GM12878 (cell line): ENCODE measurements at regions not wholly inside any gene's neighbourhood (a gene's known extent, or its start where the extent isn't known, plus 50 kb on each side); places are given as distances from the start of the nearest gene placed in this dataset.

ENCODE experiments used
- ATAC-seq: fragments of 200-7000 bp; cut with Tn5 transposase; 3 replicates; pipeline ENCODE4 v1.9.1; 2020; ENCODE audit warnings: mild to moderate bottlenecking, moderate library complexity
- BruUV-seq: library from RNA; stranded (reverse); fragments of 400-500 nt; replicated peaks from 2 replicates; lab custom pipeline; 2021; lab: Mats Ljungman, UMichigan
- CTCF ChIA-PET: fragments of 300-600 bp; sonication (Branson Sonifier 250); formaldehyde crosslinking; extraction: SDS; loops from one replicate; lab custom pipeline; 2021; ENCODE audit warnings: inconsistent platforms; lab: Yijun Ruan, JAX
- POLR2A ChIA-PET: fragments of 350-600 bp; formaldehyde crosslinking; extraction: SDS; loops from one replicate; lab custom pipeline; 2021; ENCODE audit warnings: inconsistent platforms; lab: Charles Lee
- RAD21 ChIA-PET: fragments of 300-600 bp; sonication (Branson Sonifier 250); formaldehyde crosslinking; loops from one replicate; lab custom pipeline; 2023; ENCODE audit warnings: antibody characterized with exemption; ENCODE audit not compliant: unreplicated experiment; lab: Charles Lee
- SMC1A ChIA-PET: fragments of 300-600 bp; sonication (Branson Sonifier 250); formaldehyde crosslinking; loops from one replicate; lab custom pipeline; 2023; ENCODE audit not compliant: unreplicated experiment, uncharacterized antibody; lab: Charles Lee
- DNase-seq: peaks from one replicate; pipeline ENCODE4 v3.0.0-alpha.2; 2011; ENCODE audit warnings: low read depth, low spot score
- FAIRE-seq: peaks from 3 replicates; lab custom pipeline; 2011; peaks lifted over from hg19 to GRCh38; lab: Jason Lieb, UNC
- H2AFZ ChIP-seq: 2 replicates; pipeline ENCODE4 v1.6.0; 2011; ENCODE audit warnings: low read depth, low read length, control low read depth; ENCODE audit not compliant: control insufficient read depth
- H3K27ac ChIP-seq: 2 replicates; pipeline ENCODE4 v1.5.1; 2011; ENCODE audit warnings: control low read depth; ENCODE audit not compliant: control insufficient read depth, insufficient read depth
- H3K27me3 ChIP-seq, 2 experiments: replicated peaks in 1 of 2; 2 replicates each; pipeline versions ENCODE4 v1.6.0 to v1.6.1; 2011; ENCODE audit warnings: low read length in 1 of 2; ENCODE audit not compliant: control insufficient read depth in 2 of 2, insufficient read depth in 2 of 2
- H3K36me3 ChIP-seq, 2 experiments: 2 replicates each; pipeline ENCODE4 v1.5.1; 2011; ENCODE audit warnings: low read length in 1 of 2; ENCODE audit not compliant: control insufficient read depth in 2 of 2, insufficient read depth in 2 of 2
- H3K4me1 ChIP-seq: 2 replicates; pipeline ENCODE4 v1.6.1; 2011; ENCODE audit warnings: mild to moderate bottlenecking, low read length, moderate library complexity, mixed read lengths; ENCODE audit not compliant: control insufficient read depth, insufficient read depth
- H3K4me2 ChIP-seq: 2 replicates; pipeline ENCODE4 v1.6.0; 2011; ENCODE audit warnings: control low read depth; ENCODE audit not compliant: control insufficient read depth, insufficient read depth
- H3K4me3 ChIP-seq: fragments of 200-600 bp; sonication (generic); 2 replicates; pipeline ENCODE4 v1.5.1; 2016
- H3K79me2 ChIP-seq: 2 replicates; pipeline ENCODE4 v1.6.0; 2011; ENCODE audit warnings: low read length; ENCODE audit not compliant: control insufficient read depth, insufficient read depth
- H3K9ac ChIP-seq: 2 replicates; pipeline ENCODE4 v1.8.0; 2011; ENCODE audit warnings: low read length, control low read depth, mixed read lengths; ENCODE audit not compliant: control insufficient read depth, insufficient read depth
- H3K9me3 ChIP-seq: replicated peaks from 3 replicates; pipeline ENCODE4 v1.5.1; 2011; ENCODE audit warnings: mild to moderate bottlenecking, low read length; ENCODE audit not compliant: control insufficient read depth, insufficient read depth
- H4K20me1 ChIP-seq: 2 replicates; pipeline ENCODE4 v1.6.0; 2011; ENCODE audit not compliant: control insufficient read depth, insufficient read depth
- BCL11A ChIP-seq: IDR thresholded peaks from 2 replicates; pipeline ENCODE4 v1.6.1; 2011; ENCODE audit warnings: low read depth, low read length
- BMI1 ChIP-seq: fragments of 450-650 bp; IDR thresholded peaks from 2 replicates; pipeline ENCODE4 v1.6.1; 2016; ENCODE audit warnings: mild to moderate bottlenecking, moderate library complexity, borderline replicate concordance
- CHD4 ChIP-seq: fragments of 200-600 bp; sonication (generic); IDR thresholded peaks from 2 replicates; pipeline ENCODE4 v1.6.1; 2016; ENCODE audit warnings: mild to moderate bottlenecking
- ESRRA ChIP-seq: IDR thresholded peaks from 2 replicates; pipeline ENCODE4 v1.6.1; 2012; ENCODE audit warnings: mild to moderate bottlenecking, low read length, improper control_type of control experiment
- MXI1 ChIP-seq: fragments of 150-350 bp; IDR thresholded peaks from 2 replicates; pipeline ENCODE4 v1.6.1; 2011; ENCODE audit warnings: low read depth, mild to moderate bottlenecking, inconsistent platforms, low read length, improper control_type of control experiment
- MYC ChIP-seq: IDR thresholded peaks from 2 replicates; pipeline ENCODE4 v1.6.1; 2011; ENCODE audit warnings: mild to moderate bottlenecking, low read length, moderate library complexity, inconsistent platforms; ENCODE audit not compliant: insufficient read depth, insufficient replicate concordance, insufficient read length, severe bottlenecking
- NR2F1 ChIP-seq: fragments of 450-650 bp; conservative IDR thresholded peaks from 2 replicates; pipeline ENCODE4 v1.6.1; 2017; ENCODE audit warnings: mild to moderate bottlenecking
- SIX5 ChIP-seq: IDR thresholded peaks from 2 replicates; pipeline ENCODE4 v1.6.1; 2011; ENCODE audit warnings: mild to moderate bottlenecking, low read depth, low read length, moderate library complexity; ENCODE audit not compliant: severe bottlenecking
- ZNF217 ChIP-seq: fragments of 450-650 bp; IDR thresholded peaks from 2 replicates; pipeline ENCODE4 v1.6.1; 2017; ENCODE audit warnings: antibody characterized with exemption, mild to moderate bottlenecking
- WGBS: methylation state at CpG from one replicate; pipeline ENCODE4 v1.1.6; 2016; ENCODE audit warnings: low lambda C conversion rate; ENCODE audit not compliant: insufficient replicate concordance, insufficient coverage; ENCODE audit errors: missing lambda C conversion rate; 5-methylcytosine and 5-hydroxymethylcytosine counted together
- in situ Hi-C: fragments of 300-500 bp; cut with MboI; formaldehyde crosslinking; loops from 9 replicates; pipeline ENCODE4 v1.14.3; 2018; ENCODE audit warnings: mixed read lengths
- intact Hi-C: fragments of 100-400 bp; cut with micrococcal nuclease; formaldehyde crosslinking; loops from one replicate; pipeline ENCODE4 v1.14.2; 2022; ENCODE audit not compliant: unreplicated experiment
- TF ChIP-seq, protein P1 (sequence below): IDR thresholded peaks from 2 replicates; pipeline ENCODE4 v1.6.1; 2011; ENCODE audit warnings: borderline replicate concordance, low read depth, mild to moderate bottlenecking, moderate library complexity, mixed read lengths, low read length; ENCODE audit not compliant: insufficient read depth; ENCODE audit errors: extremely low read length

DNA sequence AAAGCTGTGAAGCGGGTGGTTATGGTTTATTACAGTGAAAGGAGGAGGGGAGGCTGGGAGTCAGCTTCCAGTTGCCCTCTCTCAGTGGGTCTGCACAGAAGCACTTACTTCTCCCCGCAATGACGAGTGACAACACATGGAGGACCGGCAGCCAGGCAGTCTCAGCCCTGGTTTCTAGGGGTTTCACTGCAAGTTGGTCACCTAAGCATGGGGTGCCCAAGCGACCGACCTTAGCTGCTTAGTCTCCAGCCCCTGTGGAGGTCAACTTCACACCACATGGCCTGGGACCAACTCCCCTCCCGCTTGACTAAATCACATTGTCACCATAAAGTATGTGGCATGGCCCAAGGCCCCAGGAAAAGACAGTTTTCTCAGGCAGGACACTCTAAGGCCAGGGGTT lies 99.9 kb upstream of the ZNF32 start:
- ChIA-PET RAD21 (no interaction called here), SMC1A (no interaction called here), POLR2A (no interaction called here), CTCF (no interaction called here)
- Histone ChIP-seq H3K4me3 (no peak overlapping the region), H3K4me2 (no peak overlapping the region), H3K36me3 (no peaks in the 10 kb centered on the region), H3K79me2 (no peaks in the 10 kb centered on the region), H2AFZ (no peak overlapping the region), H3K9ac (no peak overlapping the region), H3K4me1 (no peaks in the 10 kb centered on the region), H3K9me3 (no peaks in the 10 kb centered on the region; the same call in 2 of the 3 replicates), H4K20me1 (no peaks in the 10 kb centered on the region), H3K27ac (no peak overlapping the region), H3K27me3 (no peaks in the 10 kb centered on the region; a peak in 1 of 4 replicates)
- ATAC-seq = no peak
- no TSS peak for BruUV-seq
- 22% methylated on average over 7 of the region's 7 CpGs for WGBS
- DNase-seq = no peak
- TF ChIP-seq NR2F1 (no peak), BCL11A (no peak), CHD4 (no peak), SIX5 (no peak), ESRRA (no peak), ZNF217 (no peak), BMI1 (no peak), MYC (no peak), MXI1 (no peak)
- TF ChIP-seq, protein P1, sequence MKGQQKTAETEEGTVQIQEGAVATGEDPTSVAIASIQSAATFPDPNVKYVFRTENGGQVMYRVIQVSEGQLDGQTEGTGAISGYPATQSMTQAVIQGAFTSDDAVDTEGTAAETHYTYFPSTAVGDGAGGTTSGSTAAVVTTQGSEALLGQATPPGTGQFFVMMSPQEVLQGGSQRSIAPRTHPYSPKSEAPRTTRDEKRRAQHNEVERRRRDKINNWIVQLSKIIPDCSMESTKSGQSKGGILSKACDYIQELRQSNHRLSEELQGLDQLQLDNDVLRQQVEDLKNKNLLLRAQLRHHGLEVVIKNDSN = no peak
- intact Hi-C loops = no loop called here
- in situ Hi-C loops = no loop called here
- no peak for FAIRE-seq
